ENCODE measurements at regions not wholly inside any gene's neighbourhood (a gene's known extent, or its start where the extent isn't known, plus 50 kb on each side); places are given as distances from the start of the nearest gene placed in this dataset.

DNA sequence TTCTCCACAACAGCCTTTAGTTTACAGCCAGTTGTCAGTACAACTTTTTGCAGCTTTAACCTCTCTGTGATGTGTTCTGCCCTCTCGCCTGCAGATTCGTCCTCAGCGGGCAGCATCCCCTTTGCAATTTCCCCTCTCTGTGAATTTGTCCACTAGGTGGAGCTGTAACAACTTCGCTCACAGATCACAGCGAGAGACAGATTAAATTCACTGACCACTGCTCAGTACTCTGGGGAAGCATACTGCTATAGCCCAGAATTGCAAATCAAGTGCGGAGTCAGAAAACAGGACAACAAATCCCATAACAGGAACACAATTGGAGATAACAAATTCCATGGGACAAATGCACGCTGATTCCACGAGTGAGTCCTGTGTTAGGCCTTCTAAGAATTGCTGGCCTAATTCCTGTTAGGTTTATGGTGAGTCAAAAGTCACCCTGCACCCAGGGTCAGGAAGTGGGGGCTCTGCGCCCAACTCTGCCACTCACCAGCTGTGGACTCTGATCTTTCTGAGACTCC, 2124.9 kb downstream of the MAT2B start:
- H3K4me1 Mint-ChIP-seq (ENCODE audit: low read depth), result no peaks in the 10 kb centered on the region
- no peaks in the 10 kb centered on the region for H3K36me3 Mint-ChIP-seq (ENCODE audit: low read depth)
- H3K4me3 Mint-ChIP-seq (ENCODE audit: unreplicated experiment), result no peak overlapping the region
- no peaks in the 10 kb centered on the region for H3K9me3 Mint-ChIP-seq (ENCODE audit: low read depth)
- peaks cover 9% of the 10 kb centered on the region for H3K27me3 Mint-ChIP-seq (ENCODE audit: low read depth)
- TF ChIP-seq, protein P1, sequence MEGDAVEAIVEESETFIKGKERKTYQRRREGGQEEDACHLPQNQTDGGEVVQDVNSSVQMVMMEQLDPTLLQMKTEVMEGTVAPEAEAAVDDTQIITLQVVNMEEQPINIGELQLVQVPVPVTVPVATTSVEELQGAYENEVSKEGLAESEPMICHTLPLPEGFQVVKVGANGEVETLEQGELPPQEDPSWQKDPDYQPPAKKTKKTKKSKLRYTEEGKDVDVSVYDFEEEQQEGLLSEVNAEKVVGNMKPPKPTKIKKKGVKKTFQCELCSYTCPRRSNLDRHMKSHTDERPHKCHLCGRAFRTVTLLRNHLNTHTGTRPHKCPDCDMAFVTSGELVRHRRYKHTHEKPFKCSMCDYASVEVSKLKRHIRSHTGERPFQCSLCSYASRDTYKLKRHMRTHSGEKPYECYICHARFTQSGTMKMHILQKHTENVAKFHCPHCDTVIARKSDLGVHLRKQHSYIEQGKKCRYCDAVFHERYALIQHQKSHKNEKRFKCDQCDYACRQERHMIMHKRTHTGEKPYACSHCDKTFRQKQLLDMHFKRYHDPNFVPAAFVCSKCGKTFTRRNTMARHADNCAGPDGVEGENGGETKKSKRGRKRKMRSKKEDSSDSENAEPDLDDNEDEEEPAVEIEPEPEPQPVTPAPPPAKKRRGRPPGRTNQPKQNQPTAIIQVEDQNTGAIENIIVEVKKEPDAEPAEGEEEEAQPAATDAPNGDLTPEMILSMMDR (IDR thresholded peaks at IDR 0.05), result peak; percentile 88
- DNase-seq (ENCODE audit: low spot score), result no peak
- H3K27ac Mint-ChIP-seq (ENCODE audit: unreplicated experiment), result no peak overlapping the region

DNA sequence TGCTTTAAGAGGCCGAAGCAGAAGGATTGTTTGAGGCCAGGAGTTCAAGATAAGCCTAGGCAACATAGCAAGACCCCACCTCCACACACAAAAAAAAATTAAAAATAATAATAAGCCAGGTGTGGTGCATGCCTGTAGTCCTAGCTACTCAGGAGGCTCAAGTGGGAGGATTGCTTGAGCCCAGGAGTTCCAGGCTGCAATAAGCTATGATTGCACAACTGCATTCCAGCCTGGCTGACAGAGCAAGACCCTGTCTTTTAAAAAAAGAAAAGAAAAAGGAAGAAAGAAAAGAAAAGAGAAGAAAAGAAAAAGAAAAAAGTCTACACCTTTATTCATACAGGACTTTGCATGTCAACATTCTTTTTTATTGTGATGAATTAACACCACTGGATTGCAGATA, 2125.8 kb downstream of the MAT2B start:
- no peaks in the 10 kb centered on the region for H3K4me1 Mint-ChIP-seq (ENCODE audit: low read depth)
- H3K27me3 Mint-ChIP-seq (ENCODE audit: low read depth), result peaks cover 9% of the 10 kb centered on the region
- DNase-seq (ENCODE audit: low spot score), result no peak
- H3K36me3 Mint-ChIP-seq (ENCODE audit: low read depth), result no peaks in the 10 kb centered on the region
- TF ChIP-seq, protein P1 (IDR thresholded peaks at IDR 0.05), result no peak
- no peak overlapping the region for H3K4me3 Mint-ChIP-seq (ENCODE audit: unreplicated experiment)
- H3K9me3 Mint-ChIP-seq (ENCODE audit: low read depth), result no peaks in the 10 kb centered on the region
- H3K27ac Mint-ChIP-seq (ENCODE audit: unreplicated experiment), result no peak overlapping the region

DNA sequence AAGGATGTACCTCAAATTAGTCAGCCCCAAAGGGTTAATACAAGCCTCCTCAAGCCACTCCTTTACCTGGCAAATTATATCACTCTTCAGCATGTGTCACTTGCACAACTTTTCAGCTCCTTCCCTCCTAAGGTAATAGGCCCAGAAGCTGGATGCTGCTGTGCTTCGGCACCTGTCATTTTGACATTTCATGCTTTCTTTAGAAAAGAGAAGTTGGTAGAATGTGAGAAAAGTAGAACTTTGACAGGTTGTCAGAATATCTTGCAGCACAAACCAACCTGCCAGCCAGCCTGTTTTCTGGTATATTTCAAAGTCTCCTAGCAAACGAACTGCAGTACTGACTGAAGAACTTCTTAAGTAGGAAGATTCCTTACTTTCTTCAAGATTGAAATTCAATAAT, 2136.9 kb downstream of the MAT2B start:
- no peaks in the 10 kb centered on the region for H3K4me1 Mint-ChIP-seq (ENCODE audit: low read depth)
- no peak overlapping the region for H3K27ac Mint-ChIP-seq (ENCODE audit: unreplicated experiment)
- H3K27me3 Mint-ChIP-seq (ENCODE audit: low read depth), result no peaks in the 10 kb centered on the region
- no peaks in the 10 kb centered on the region for H3K36me3 Mint-ChIP-seq (ENCODE audit: low read depth)
- no peak for DNase-seq (ENCODE audit: low spot score)
- TF ChIP-seq, protein P1 (IDR thresholded peaks at IDR 0.05), result no peak
- peaks cover 3% of the 10 kb centered on the region for H3K9me3 Mint-ChIP-seq (ENCODE audit: low read depth)
- no peak overlapping the region for H3K4me3 Mint-ChIP-seq (ENCODE audit: unreplicated experiment)

DNA sequence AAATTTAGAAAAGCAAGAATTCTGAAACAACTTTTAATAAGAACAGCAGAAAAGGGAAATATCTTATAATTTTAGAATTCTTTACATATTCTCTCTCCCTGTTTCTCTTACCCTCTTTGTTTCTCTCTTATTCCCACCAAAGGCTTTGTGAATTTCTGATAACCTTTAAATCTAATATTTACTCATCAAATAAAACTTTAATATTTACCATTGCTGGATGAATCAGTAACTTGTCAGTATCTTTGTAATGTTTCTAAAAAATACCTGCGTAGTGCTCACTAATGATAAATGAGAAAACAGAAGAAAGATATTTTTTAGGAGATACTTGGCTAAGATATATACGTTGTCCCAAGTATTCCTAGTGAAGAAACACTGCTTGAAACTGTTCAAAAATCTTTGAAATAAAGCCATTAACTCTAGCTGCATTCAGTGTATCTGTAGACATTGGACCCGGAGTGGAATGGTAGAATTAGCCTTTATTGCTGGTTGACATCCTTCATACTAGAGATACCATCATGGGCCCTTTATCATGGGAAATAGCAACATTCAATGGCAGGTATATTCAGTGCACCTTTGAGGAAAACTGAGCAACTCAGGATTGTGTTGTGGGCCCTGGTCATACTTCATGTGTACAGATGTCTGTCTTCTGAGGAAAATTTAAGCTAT, 2160.4 kb downstream of the MAT2B start:
- Mint-ChIP-seq H3K4me3 (ENCODE audit: unreplicated experiment) (no peak overlapping the region), H3K27ac (ENCODE audit: unreplicated experiment) (no peak overlapping the region), H3K36me3 (ENCODE audit: low read depth) (no peaks in the 10 kb centered on the region), H3K9me3 (ENCODE audit: low read depth) (peaks cover 4% of the 10 kb centered on the region), H3K4me1 (ENCODE audit: low read depth) (no peaks in the 10 kb centered on the region), H3K27me3 (ENCODE audit: low read depth) (no peaks in the 10 kb centered on the region)
- DNase-seq (ENCODE audit: low spot score), result no peak
- TF ChIP-seq, protein P1 (IDR thresholded peaks at IDR 0.05), result no peak

DNA sequence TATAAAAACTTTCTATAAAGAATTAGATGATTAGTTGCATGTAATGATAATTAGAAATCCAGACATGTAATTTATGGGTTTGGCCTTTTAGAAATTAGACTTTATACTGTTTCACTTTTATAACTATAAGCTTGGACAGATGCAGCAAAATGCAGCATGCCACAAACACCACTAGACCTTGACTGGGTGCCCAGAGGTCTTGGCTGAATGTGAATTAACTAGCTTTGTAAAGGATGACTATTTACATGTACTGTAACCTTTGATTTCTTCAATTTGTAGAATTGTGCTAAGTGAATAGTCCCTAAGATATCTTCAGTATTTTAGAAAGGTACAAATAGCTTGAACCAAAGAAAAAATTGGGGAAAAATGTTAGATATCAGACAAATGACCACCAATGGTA, 2168.1 kb downstream of the MAT2B start:
- no peak overlapping the region for H3K4me3 Mint-ChIP-seq (ENCODE audit: unreplicated experiment)

More for the DNA sequence above, 2168.1 kb downstream of the MAT2B start:
- Mint-ChIP-seq H3K27ac (ENCODE audit: unreplicated experiment) (no peak overlapping the region), H3K9me3 (ENCODE audit: low read depth) (peaks cover 3% of the 10 kb centered on the region), H3K36me3 (ENCODE audit: low read depth) (no peaks in the 10 kb centered on the region), H3K27me3 (ENCODE audit: low read depth) (no peaks in the 10 kb centered on the region), H3K4me1 (ENCODE audit: low read depth) (no peaks in the 10 kb centered on the region)
- DNase-seq (ENCODE audit: low spot score), result no peak
- TF ChIP-seq, protein P1 (IDR thresholded peaks at IDR 0.05), result no peak
